HG03175 (cell line): ENCODE measurements at regions not wholly inside any gene's neighbourhood (a gene's known extent, or its start where the extent isn't known, plus 50 kb on each side); places are given as distances from the start of the nearest gene placed in this dataset.
"Not testable (repeated sequence)": the region's sequence is repeated elsewhere in the genome, so short reads cannot be mapped to it uniquely, and the experiment has no call there.

Source experiments
- ATAC-seq: cut with Tn5 transposase; IDR thresholded peaks from one replicate; pipeline ENCODE4 v1.9.1; 2021; ENCODE audit warnings: mild to moderate bottlenecking, moderate library complexity; ENCODE audit not compliant: unreplicated experiment

GRCh38 chr3:181917027-181917426, 205.3 kb downstream of the SOX2 start:
- ATAC-seq = no peak

- no peak for ATAC-seq
These were observed 207.7 kb downstream of the SOX2 start for GRCh38 chr3:181919375-181919774.

GRCh38 chr3:181920409-181920808, 208.7 kb downstream of the SOX2 start:
- no peak for ATAC-seq

- peak; percentile 91 for ATAC-seq
These were observed 209.5 kb downstream of the SOX2 start for GRCh38 chr3:181921220-181921619.

GRCh38 chr3:181925841-181926240, 214.1 kb downstream of the SOX2 start:
- ATAC-seq = not testable (repeated sequence)

- ATAC-seq = no peak
These were observed 217.8 kb downstream of the SOX2 start for GRCh38 chr3:181929501-181929900.

GRCh38 chr3:181930105-181930504, 218.4 kb downstream of the SOX2 start:
- ATAC-seq = no peak

- peak; percentile 53 for ATAC-seq
These were observed 220.3 kb downstream of the SOX2 start for GRCh38 chr3:181932039-181932438.

- no peak for ATAC-seq
These were observed 221.4 kb downstream of the SOX2 start for GRCh38 chr3:181933052-181933618.

- no peak for ATAC-seq
These were observed 224.2 kb downstream of the SOX2 start for GRCh38 chr3:181935915-181936314.

- ATAC-seq = no peak
These were observed 225.0 kb downstream of the SOX2 start for GRCh38 chr3:181936774-181937173.

GRCh38 chr3:181938580-181938979, 226.9 kb downstream of the SOX2 start:
- not testable (repeated sequence) for ATAC-seq

- ATAC-seq = no peak
These were observed 229.0 kb downstream of the SOX2 start for GRCh38 chr3:181940703-181941102.

GRCh38 chr3:181941250-181941649, 229.5 kb downstream of the SOX2 start:
- ATAC-seq = peak; percentile 64

GRCh38 chr3:181943285-181943684, 231.6 kb downstream of the SOX2 start:
- no peak for ATAC-seq

GRCh38 chr3:181947606-181948005, 235.9 kb downstream of the SOX2 start:
- no peak for ATAC-seq

GRCh38 chr3:181948286-181948685, 236.6 kb downstream of the SOX2 start:
- no peak for ATAC-seq

GRCh38 chr3:181952221-181952620, 240.5 kb downstream of the SOX2 start:
- ATAC-seq = no peak

- ATAC-seq = no peak
These were observed 241.2 kb downstream of the SOX2 start for GRCh38 chr3:181952929-181953328.

- ATAC-seq = no peak
These were observed 243.8 kb downstream of the SOX2 start for GRCh38 chr3:181955566-181955965.

- no peak for ATAC-seq
These were observed 244.4 kb downstream of the SOX2 start for GRCh38 chr3:181956122-181956521.

GRCh38 chr3:181966393-181966792, 254.7 kb downstream of the SOX2 start:
- ATAC-seq = no peak

- no peak for ATAC-seq
These were observed 258.2 kb downstream of the SOX2 start for GRCh38 chr3:181969925-181970324.
